Prostate gland (tissue), 2 donors: ENCODE measurements at regions not wholly inside any gene's neighbourhood (a gene's known extent, or its start where the extent isn't known, plus 50 kb on each side); places are given as distances from the start of the nearest gene placed in this dataset.

Experiments
- CTCF ChIP-seq, 4 experiments: fragments of 200-600 bp in 2 of 4; fragments of 450-650 bp in 2 of 4; sonication (generic) in 2 of 4; IDR thresholded peaks; 1 replicate in 3 of 4; 2 replicates in 1 of 4; pipeline ENCODE4 v1.5.1; 2016 to 2019; ENCODE audit warnings: antibody characterized with exemption in 4 of 4, mild to moderate bottlenecking in 2 of 4, moderate library complexity in 2 of 4
- POLR2A ChIP-seq: fragments of 450-650 bp; IDR thresholded peaks from one replicate; pipeline ENCODE4 v1.6.1; 2016; ENCODE audit warnings: antibody characterized with exemption, mild to moderate bottlenecking

DNA sequence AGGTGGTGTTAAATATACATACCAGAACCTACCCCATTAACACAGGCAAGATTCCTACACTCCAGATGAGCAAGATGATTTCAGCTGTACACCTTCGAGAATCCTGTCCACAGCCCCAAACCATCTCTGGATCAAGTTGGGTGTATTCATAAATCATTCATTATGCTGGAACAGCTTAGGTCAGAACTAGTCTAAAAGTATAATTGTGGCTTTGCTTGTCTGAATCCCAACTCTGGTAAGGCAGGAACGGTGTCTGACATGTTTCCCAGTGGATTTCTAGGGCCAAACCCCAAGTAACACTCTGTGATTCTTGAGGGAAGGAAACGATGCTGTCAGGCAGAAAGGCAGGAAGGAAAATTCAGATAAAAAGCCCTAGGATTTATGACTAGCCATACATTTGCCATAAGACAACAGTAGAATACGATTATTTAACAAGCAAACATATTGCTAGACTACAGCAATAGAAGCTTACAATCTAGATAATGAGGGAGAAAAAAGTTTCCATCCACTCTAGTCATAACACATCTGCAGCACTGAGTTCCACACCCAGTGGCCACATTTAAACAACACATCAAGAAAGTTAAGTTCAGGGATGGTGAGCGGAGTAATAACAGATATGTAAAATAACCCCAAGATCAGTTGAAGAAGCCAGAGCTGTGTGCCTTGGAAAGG, 444.8 kb downstream of the RND3 start:
- TF ChIP-seq CTCF (IDR thresholded peaks at IDR 0.05): no peak
- TF ChIP-seq POLR2A: no peak
